ENCODE measurements at regions not wholly inside any gene's neighbourhood (a gene's known extent, or its start where the extent isn't known, plus 50 kb on each side); places are given as distances from the start of the nearest gene placed in this dataset.

- no peaks in the 10 kb centered on the region for H3K4me1 ChIP-seq (ENCODE audit: control insufficient read depth, insufficient read depth, low read length)
- H3K9me3 ChIP-seq (ENCODE audit: control insufficient read depth, insufficient read depth, low read depth, low read length): no peaks in the 10 kb centered on the region
- ChIA-PET POLR2A (no interaction called here), CTCF (no interaction called here)
- H3K36me3 ChIP-seq (ENCODE audit: control insufficient read depth in 2 of 2, insufficient read depth in 1 of 2, low read length in 2 of 2): no peaks in the 10 kb centered on the region
- no peak for TF ChIP-seq WT1 (tag by site-specific recombination; IDR thresholded peaks at IDR 0.05)
- TF ChIP-seq ZNF704 (tag by site-specific recombination; IDR thresholded peaks at IDR 0.05): no peak
- no peak for TF ChIP-seq SCRT1 (tag by site-specific recombination; IDR thresholded peaks at IDR 0.05; ENCODE audit: borderline replicate concordance)
- TF ChIP-seq GLIS1 (tag by site-specific recombination; IDR thresholded peaks at IDR 0.05): no peak
- TF ChIP-seq ZNF830 (tag by site-specific recombination; IDR thresholded peaks at IDR 0.05; ENCODE audit: low read depth): no peak
- no peak for TF ChIP-seq ZNF670 (tag by site-specific recombination; IDR thresholded peaks at IDR 0.05; ENCODE audit: low read depth)
- TF ChIP-seq ZIC2 (tag by site-specific recombination; IDR thresholded peaks at IDR 0.05): no peak
- no peak for TF ChIP-seq ZNF707 (tag by site-specific recombination; IDR thresholded peaks at IDR 0.05)
- no peak for TF ChIP-seq ZNF157 (tag by site-specific recombination; IDR thresholded peaks at IDR 0.05)
- no peak for TF ChIP-seq ZNF843 (tag by site-specific recombination; IDR thresholded peaks at IDR 0.05)
- no peak overlapping the region for H3K27ac ChIP-seq (ENCODE audit: extremely low read depth, low read depth, low read length)
- H3K4me3 ChIP-seq (ENCODE audit: low read depth, low read length): no peak overlapping the region
Observed at GRCh38 chr7:52876402-52876801, 159.0 kb upstream of the POM121L12 start.

- ChIA-PET CTCF (interaction anchor here (0.7 kb wide), 1 partner anchor 9 kb away, joined by 3 read pairs; no protein-coding TSS in a partner anchor), POLR2A (no interaction called here)
- Histone ChIP-seq H3K4me3 (ENCODE audit: low read depth, low read length) (no peak overlapping the region), H3K9me3 (ENCODE audit: control insufficient read depth, insufficient read depth, low read depth, low read length) (no peaks in the 10 kb centered on the region), H3K4me1 (ENCODE audit: control insufficient read depth, insufficient read depth, low read length) (no peaks in the 10 kb centered on the region), H3K36me3 (ENCODE audit: control insufficient read depth in 2 of 2, insufficient read depth in 1 of 2, low read length in 2 of 2) (no peaks in the 10 kb centered on the region), H3K27ac (ENCODE audit: extremely low read depth, low read depth, low read length) (no peak overlapping the region)
- TF ChIP-seq ZNF132 (tag by site-specific recombination; IDR thresholded peaks at IDR 0.05; ENCODE audit: borderline replicate concordance) (no peak), CTCF (tag by site-specific recombination; IDR thresholded peaks at IDR 0.05) (no peak), ZBTB10 (tag by site-specific recombination; IDR thresholded peaks at IDR 0.05) (no peak), ZNF658 (tag by site-specific recombination; IDR thresholded peaks at IDR 0.05) (no peak), GLIS1 (tag by site-specific recombination; IDR thresholded peaks at IDR 0.05) (no peak), ZNF645 (tag by site-specific recombination; IDR thresholded peaks at IDR 0.05) (no peak), ZNF394 (tag by site-specific recombination; IDR thresholded peaks at IDR 0.05; ENCODE audit: borderline replicate concordance) (no peak), ZNF664 (tag by site-specific recombination; IDR thresholded peaks at IDR 0.05) (no peak), ZNF670 (tag by site-specific recombination; IDR thresholded peaks at IDR 0.05; ENCODE audit: low read depth) (no peak), ZNF354C (tag by site-specific recombination; IDR thresholded peaks at IDR 0.05; ENCODE audit: borderline replicate concordance, low read depth) (no peak), ZNF560 (tag by site-specific recombination; IDR thresholded peaks at IDR 0.05; ENCODE audit: borderline replicate concordance) (no peak), ZNF112 (tag by site-specific recombination; IDR thresholded peaks at IDR 0.05) (no peak)
Observed at GRCh38 chr7:52863652-52864051, 171.8 kb upstream of the POM121L12 start.

All from HEK293 (cell line).